ENCODE measurements at regions not wholly inside any gene's neighbourhood (a gene's known extent, or its start where the extent isn't known, plus 50 kb on each side); places are given as distances from the start of the nearest gene placed in this dataset.

GRCh38 chr11:34564406-34564805 is 50.8 kb upstream of the ELF5 start:
- Histone ChIP-seq H3K27ac (ENCODE audit: low read depth in 1 of 2, low read length in 1 of 2) (no peak overlapping the region), H3K27me3 (ENCODE audit: control insufficient read depth in 3 of 3, insufficient read depth in 3 of 3, low read length in 2 of 3) (no peaks in the 10 kb centered on the region), H3K36me3 (ENCODE audit: control insufficient read depth in 4 of 4, insufficient read depth in 4 of 4, low read length in 4 of 4) (no peaks in the 10 kb centered on the region), H3K9me3 (ENCODE audit: control insufficient read depth in 4 of 4, insufficient read depth in 3 of 4, low read length in 3 of 4) (no peaks in the 10 kb centered on the region), H3K9ac (ENCODE audit: insufficient read depth in 1 of 2, low read length in 2 of 2) (no peak overlapping the region), H3K4me3 (no peak overlapping the region), H3K4me1 (ENCODE audit: control insufficient read depth in 5 of 5, insufficient read depth in 5 of 5, low read length in 5 of 5) (no peaks in the 10 kb centered on the region)
- TF ChIP-seq CTCF (IDR thresholded peaks at IDR 0.05; ENCODE audit: control extremely low read depth, extremely low read depth): no peak
- no peak for DNase-seq
- 82 to 86% methylated on average over 3 of the region's 3 CpGs for WGBS, 2 donors
- ATAC-seq (ENCODE audit: insufficient read depth, low FRiP score): no peak

GRCh38 chr11:34564807-34565241 is 51.2 kb upstream of the ELF5 start:
- 31 to 37% methylated on average over 2 of the region's 2 CpGs for WGBS, 2 donors
- DNase-seq: no peak
- ATAC-seq (ENCODE audit: insufficient read depth, low FRiP score): peak; percentile 34

GRCh38 chr11:34565417-34566207 is 52.0 kb upstream of the ELF5 start:
- no peaks in the 10 kb centered on the region for H3K27me3 ChIP-seq (ENCODE audit: control insufficient read depth in 3 of 3, insufficient read depth in 3 of 3, low read length in 2 of 3)
- no peaks in the 10 kb centered on the region for H3K9me3 ChIP-seq (ENCODE audit: control insufficient read depth in 4 of 4, insufficient read depth in 3 of 4, low read length in 3 of 4)
- TF ChIP-seq CTCF (IDR thresholded peaks at IDR 0.05; ENCODE audit: control extremely low read depth, extremely low read depth): no peak
- 83 to 96% methylated on average over 2 of the region's 2 CpGs for WGBS, 2 donors
- no peaks in the 10 kb centered on the region for H3K4me1 ChIP-seq (ENCODE audit: control insufficient read depth in 5 of 5, insufficient read depth in 5 of 5, low read length in 5 of 5)
- H3K9ac ChIP-seq (ENCODE audit: insufficient read depth in 1 of 2, low read length in 2 of 2): no peak overlapping the region
- no peak overlapping the region for H3K27ac ChIP-seq (ENCODE audit: low read depth in 1 of 2, low read length in 1 of 2)
- H3K4me3 ChIP-seq: no peak overlapping the region
- DNase-seq (no peak), ATAC-seq (ENCODE audit: insufficient read depth, low FRiP score) (no peak)
- H3K36me3 ChIP-seq (ENCODE audit: control insufficient read depth in 4 of 4, insufficient read depth in 4 of 4, low read length in 4 of 4): no peaks in the 10 kb centered on the region

More at GRCh38 chr11:34564807-34565241, 51.2 kb upstream of the ELF5 start:
- Histone ChIP-seq H3K4me1 (ENCODE audit: control insufficient read depth in 5 of 5, insufficient read depth in 5 of 5, low read length in 5 of 5) (no peaks in the 10 kb centered on the region), H3K36me3 (ENCODE audit: control insufficient read depth in 4 of 4, insufficient read depth in 4 of 4, low read length in 4 of 4) (no peaks in the 10 kb centered on the region), H3K4me3 (no peak overlapping the region), H3K9me3 (ENCODE audit: control insufficient read depth in 4 of 4, insufficient read depth in 3 of 4, low read length in 3 of 4) (no peaks in the 10 kb centered on the region), H3K27me3 (ENCODE audit: control insufficient read depth in 3 of 3, insufficient read depth in 3 of 3, low read length in 2 of 3) (no peaks in the 10 kb centered on the region), H3K9ac (ENCODE audit: insufficient read depth in 1 of 2, low read length in 2 of 2) (no peak overlapping the region), H3K27ac (ENCODE audit: low read depth in 1 of 2, low read length in 1 of 2) (no peak overlapping the region)
- TF ChIP-seq CTCF (IDR thresholded peaks at IDR 0.05; ENCODE audit: control extremely low read depth, extremely low read depth): no peak

- ATAC-seq (ENCODE audit: insufficient read depth, low FRiP score): no peak
- no peak for TF ChIP-seq CTCF (IDR thresholded peaks at IDR 0.05; ENCODE audit: control extremely low read depth, extremely low read depth)
- Histone ChIP-seq H3K4me1 (ENCODE audit: control insufficient read depth in 5 of 5, insufficient read depth in 5 of 5, low read length in 5 of 5) (no peaks in the 10 kb centered on the region), H3K4me3 (no peak overlapping the region), H3K9ac (ENCODE audit: insufficient read depth in 1 of 2, low read length in 2 of 2) (no peak overlapping the region), H3K36me3 (ENCODE audit: control insufficient read depth in 4 of 4, insufficient read depth in 4 of 4, low read length in 4 of 4) (no peaks in the 10 kb centered on the region), H3K9me3 (ENCODE audit: control insufficient read depth in 4 of 4, insufficient read depth in 3 of 4, low read length in 3 of 4) (no peaks in the 10 kb centered on the region), H3K27me3 (ENCODE audit: control insufficient read depth in 3 of 3, insufficient read depth in 3 of 3, low read length in 2 of 3) (no peaks in the 10 kb centered on the region), H3K27ac (ENCODE audit: low read depth in 1 of 2, low read length in 1 of 2) (no peak overlapping the region)
- no peak for DNase-seq
- 88 to 92% methylated on average over 3 of the region's 3 CpGs for WGBS, 2 donors
Measured at GRCh38 chr11:34566208-34566551, 52.6 kb upstream of the ELF5 start.
